ENCODE measurements at regions not wholly inside any gene's neighbourhood (a gene's known extent, or its start where the extent isn't known, plus 50 kb on each side); places are given as distances from the start of the nearest gene placed in this dataset.

DNA sequence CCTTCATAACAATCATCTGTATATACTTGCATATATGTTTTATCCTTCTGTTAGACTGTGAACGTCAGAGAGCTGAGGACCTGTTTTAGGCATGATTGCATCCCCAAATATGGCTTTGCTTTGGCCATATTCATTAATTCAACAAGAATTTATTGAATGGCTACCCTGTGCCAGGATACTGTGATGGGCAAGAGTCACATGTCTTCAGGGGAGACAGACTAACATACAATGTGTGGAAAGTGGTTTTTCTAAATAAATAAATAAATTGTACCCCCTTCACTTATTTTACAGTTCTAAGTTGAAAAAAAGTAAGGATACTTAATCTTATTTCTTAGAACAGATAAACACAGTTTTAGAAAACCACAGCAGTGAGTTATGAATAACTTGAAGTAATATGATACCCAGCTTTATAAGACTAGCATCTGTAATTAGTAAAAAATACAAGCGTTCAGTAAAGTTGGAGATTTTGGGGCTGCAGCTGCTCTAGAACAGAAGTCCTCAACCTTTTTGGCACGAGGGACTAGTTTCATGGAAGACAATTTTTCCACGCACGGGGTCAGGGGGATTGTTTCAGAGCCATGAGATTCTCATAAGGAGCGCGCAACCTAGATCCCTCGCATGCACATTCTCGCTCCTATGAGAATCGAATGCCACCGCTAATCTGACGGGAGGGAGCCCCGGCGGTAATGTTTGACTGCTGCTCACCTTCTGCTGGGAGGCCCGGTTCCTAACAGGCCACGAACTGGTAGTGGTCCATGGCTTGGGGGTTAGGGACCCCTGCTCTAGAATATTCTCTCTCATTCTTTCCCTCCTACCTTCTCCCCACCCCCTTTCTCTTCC lies 89.4 kb upstream of the MTPN start:
- intact Hi-C loops (cut with DNase I), result no loop called here
- no peak overlapping the region for H3K4me3 ChIP-seq
- no peaks in the 10 kb centered on the region for H3K36me3 ChIP-seq
- no peak overlapping the region for H3K27ac ChIP-seq
- WGBS, result 92% methylated on average over 16 of the region's 16 CpGs
- no peaks in the 10 kb centered on the region for H3K27me3 ChIP-seq (replicated peaks; ENCODE audit: insufficient read depth)
- H3K4me1 ChIP-seq (replicated peaks), result no peaks in the 10 kb centered on the region
- DNase-seq (ENCODE audit: low spot score), result no peak
- TF ChIP-seq POLR2A (IDR thresholded peaks at IDR 0.05) (no peak), POLR2AphosphoS5 (IDR thresholded peaks at IDR 0.05) (no peak)
- TF ChIP-seq, protein P1, sequence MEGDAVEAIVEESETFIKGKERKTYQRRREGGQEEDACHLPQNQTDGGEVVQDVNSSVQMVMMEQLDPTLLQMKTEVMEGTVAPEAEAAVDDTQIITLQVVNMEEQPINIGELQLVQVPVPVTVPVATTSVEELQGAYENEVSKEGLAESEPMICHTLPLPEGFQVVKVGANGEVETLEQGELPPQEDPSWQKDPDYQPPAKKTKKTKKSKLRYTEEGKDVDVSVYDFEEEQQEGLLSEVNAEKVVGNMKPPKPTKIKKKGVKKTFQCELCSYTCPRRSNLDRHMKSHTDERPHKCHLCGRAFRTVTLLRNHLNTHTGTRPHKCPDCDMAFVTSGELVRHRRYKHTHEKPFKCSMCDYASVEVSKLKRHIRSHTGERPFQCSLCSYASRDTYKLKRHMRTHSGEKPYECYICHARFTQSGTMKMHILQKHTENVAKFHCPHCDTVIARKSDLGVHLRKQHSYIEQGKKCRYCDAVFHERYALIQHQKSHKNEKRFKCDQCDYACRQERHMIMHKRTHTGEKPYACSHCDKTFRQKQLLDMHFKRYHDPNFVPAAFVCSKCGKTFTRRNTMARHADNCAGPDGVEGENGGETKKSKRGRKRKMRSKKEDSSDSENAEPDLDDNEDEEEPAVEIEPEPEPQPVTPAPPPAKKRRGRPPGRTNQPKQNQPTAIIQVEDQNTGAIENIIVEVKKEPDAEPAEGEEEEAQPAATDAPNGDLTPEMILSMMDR (IDR thresholded peaks at IDR 0.05), result no peak
- no peaks in the 10 kb centered on the region for H3K9me3 ChIP-seq

DNA sequence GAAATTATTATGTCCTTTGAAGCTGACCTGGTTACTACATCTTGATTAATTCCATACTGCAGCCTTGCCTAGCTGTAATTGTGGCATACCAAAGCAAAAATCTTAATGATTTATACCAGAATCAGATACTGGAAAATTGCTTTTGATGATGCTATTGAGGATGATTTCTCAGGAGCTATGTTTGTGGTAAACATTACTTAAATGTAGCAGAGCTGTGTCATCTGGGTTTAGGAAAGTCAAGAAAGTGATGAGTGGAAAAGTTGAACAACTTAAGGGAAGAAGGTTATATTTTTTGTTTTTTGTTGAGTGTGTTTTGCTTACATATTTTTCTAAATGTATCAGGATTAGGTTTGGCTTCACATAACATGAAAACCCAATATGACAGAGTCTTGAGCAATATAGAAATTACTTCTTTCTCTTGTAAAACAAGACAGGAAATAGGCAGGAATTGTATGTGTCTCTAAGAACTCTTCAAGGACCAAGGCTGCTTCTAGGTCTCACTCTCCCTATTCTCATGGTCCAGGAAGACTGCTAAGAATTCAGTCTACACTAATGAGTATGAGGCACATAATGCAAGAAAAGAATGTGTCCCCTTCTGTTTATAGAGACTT lies 87.6 kb upstream of the MTPN start:
- no peaks in the 10 kb centered on the region for H3K9me3 ChIP-seq
- TF ChIP-seq, protein P1 (IDR thresholded peaks at IDR 0.05), result no peak
- TF ChIP-seq POLR2A (IDR thresholded peaks at IDR 0.05), result no peak
- no peak for TF ChIP-seq POLR2AphosphoS5 (IDR thresholded peaks at IDR 0.05)
- DNase-seq (ENCODE audit: low spot score), result no peak
- intact Hi-C loops (cut with DNase I), result no loop called here
- no peaks in the 10 kb centered on the region for H3K4me1 ChIP-seq (replicated peaks)
- no peaks in the 10 kb centered on the region for H3K27me3 ChIP-seq (replicated peaks; ENCODE audit: insufficient read depth)
- no peaks in the 10 kb centered on the region for H3K36me3 ChIP-seq
- H3K27ac ChIP-seq, result no peak overlapping the region
- H3K4me3 ChIP-seq, result no peak overlapping the region

DNA sequence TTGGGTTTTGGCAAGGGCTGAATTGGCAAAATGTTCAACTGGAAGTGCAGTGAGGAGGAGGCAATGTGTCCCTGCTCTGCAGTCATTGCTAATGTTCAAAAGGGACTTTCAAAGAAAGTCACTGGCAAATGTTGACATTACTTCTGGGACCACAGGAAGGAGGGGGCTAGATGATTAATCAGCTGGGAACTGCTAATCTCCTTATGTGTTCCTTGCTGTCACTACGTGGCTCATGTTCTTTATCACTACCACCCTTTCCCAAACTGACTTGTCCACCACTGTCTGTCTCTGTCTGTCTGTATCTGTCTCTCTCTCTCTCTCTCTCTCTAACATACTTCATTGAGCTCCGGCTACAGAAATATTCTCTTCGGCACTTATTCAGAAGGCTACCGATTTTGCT lies 86.9 kb upstream of the MTPN start:
- intact Hi-C loops (cut with DNase I), result no loop called here

DNA sequence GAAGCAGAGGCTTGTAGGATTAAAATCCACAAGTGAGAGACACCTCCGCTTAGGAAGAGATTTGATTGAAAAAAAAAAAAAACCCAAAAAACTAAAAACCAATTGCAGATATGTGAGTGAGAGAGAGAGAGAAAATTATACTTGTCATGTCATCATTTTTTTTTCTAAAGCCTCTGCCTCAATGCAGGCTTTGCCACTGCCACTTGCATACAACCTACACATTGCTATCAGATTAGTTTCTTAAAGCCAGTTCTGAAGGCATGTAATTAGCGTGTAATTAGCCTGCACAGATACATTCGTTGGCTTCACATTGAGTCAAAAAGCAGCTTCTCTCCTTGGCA lies 86.1 kb upstream of the MTPN start:
- 80% methylated on average over 3 of the region's 3 CpGs for WGBS
- no peaks in the 10 kb centered on the region for H3K4me1 ChIP-seq (replicated peaks)
- H3K27ac ChIP-seq, result no peak overlapping the region
- no peaks in the 10 kb centered on the region for H3K9me3 ChIP-seq
- no peak for DNase-seq (ENCODE audit: low spot score)
- no peaks in the 10 kb centered on the region for H3K36me3 ChIP-seq
- H3K4me3 ChIP-seq, result no peak overlapping the region
- H3K27me3 ChIP-seq (replicated peaks; ENCODE audit: insufficient read depth), result no peaks in the 10 kb centered on the region
- TF ChIP-seq POLR2AphosphoS5 (IDR thresholded peaks at IDR 0.05) (no peak), POLR2A (IDR thresholded peaks at IDR 0.05) (no peak)
- TF ChIP-seq, protein P1 (IDR thresholded peaks at IDR 0.05), result no peak
- intact Hi-C loops (cut with DNase I), result no loop called here

More for the DNA sequence above, 86.9 kb upstream of the MTPN start:
- no peak overlapping the region for H3K27ac ChIP-seq
- WGBS, result 73% methylated on average over 4 of the region's 4 CpGs
- TF ChIP-seq POLR2A (IDR thresholded peaks at IDR 0.05), result no peak
- TF ChIP-seq, protein P1 (IDR thresholded peaks at IDR 0.05), result no peak
- no peak for DNase-seq (ENCODE audit: low spot score)
- H3K27me3 ChIP-seq (replicated peaks; ENCODE audit: insufficient read depth), result no peaks in the 10 kb centered on the region
- H3K9me3 ChIP-seq, result no peaks in the 10 kb centered on the region
- H3K4me3 ChIP-seq, result no peak overlapping the region
- H3K4me1 ChIP-seq (replicated peaks), result no peaks in the 10 kb centered on the region
- H3K36me3 ChIP-seq, result no peaks in the 10 kb centered on the region

Measured in prostate gland (tissue), 2 donors.